Activated CD4-positive, alpha-beta T cell treated with anti-CD3 and anti-CD28 coated beads, Interleukin-2, amount 10 ng/mL, durations not matched to agents 7 days and 5 days (primary cell): ENCODE measurements at regions not wholly inside any gene's neighbourhood (a gene's known extent, or its start where the extent isn't known, plus 50 kb on each side); places are given as distances from the start of the nearest gene placed in this dataset.

Source experiments
- CTCF ChIA-PET: fragments of 350-600 bp; sonication (Branson Sonifier 250); formaldehyde crosslinking; loops from one replicate; lab custom pipeline; 2021; ENCODE audit warnings: antibody characterized with exemption; lab: Charles Lee
- POLR2A ChIA-PET: fragments of 350-600 bp; sonication (Branson Sonifier 250); formaldehyde crosslinking; loops from one replicate; lab custom pipeline; 2021; ENCODE audit warnings: antibody characterized with exemption; lab: Charles Lee
- DNase-seq: peaks from one replicate; pipeline ENCODE4 v3.0.0-alpha.2; 2020
- H3K27ac Mint-ChIP-seq: one replicate; pipeline ENCODE4 v1.8.0; 2021; ENCODE audit warnings: mild to moderate bottlenecking, moderate library complexity, mixed read lengths
- H3K27me3 Mint-ChIP-seq: one replicate; pipeline ENCODE4 v1.8.0; 2021; ENCODE audit warnings: mixed read lengths
- H3K36me3 Mint-ChIP-seq: one replicate; pipeline ENCODE4 v1.8.0; 2021; ENCODE audit warnings: low read depth, mixed read lengths
- H3K4me1 Mint-ChIP-seq: one replicate; pipeline ENCODE4 v1.8.0; 2021; ENCODE audit warnings: mixed read lengths
- H3K4me3 Mint-ChIP-seq: one replicate; pipeline ENCODE4 v1.8.0; 2021; ENCODE audit warnings: mild to moderate bottlenecking, moderate library complexity, mixed read lengths
- H3K9me3 Mint-ChIP-seq: one replicate; pipeline ENCODE4 v1.8.0; 2021; ENCODE audit warnings: mixed read lengths

DNA sequence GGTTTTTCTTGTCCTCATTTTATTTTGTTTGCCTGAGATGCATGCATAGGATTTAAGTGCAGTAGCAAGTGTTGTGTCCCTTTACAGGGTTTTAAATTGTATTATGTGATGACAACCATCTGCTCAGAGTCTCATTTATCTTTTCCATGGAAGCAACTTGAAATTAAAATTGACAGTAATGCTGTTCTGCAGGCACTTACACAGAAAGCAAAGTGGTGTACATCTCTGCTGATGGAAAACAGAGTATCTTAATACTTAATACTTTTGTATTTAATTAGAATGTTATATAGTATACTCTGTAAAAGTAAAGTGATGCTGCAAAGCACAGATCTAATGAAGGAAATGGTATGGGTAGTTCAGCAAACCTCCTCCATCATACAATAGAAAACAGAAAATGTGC, 482.9 kb downstream of the POM121L12 start:
- Mint-ChIP-seq H3K4me1 (no peaks in the 10 kb centered on the region), H3K27me3 (no peaks in the 10 kb centered on the region), H3K36me3 (no peaks in the 10 kb centered on the region), H3K4me3 (no peak overlapping the region), H3K27ac (no peak overlapping the region), H3K9me3 (peaks cover 13% of the 10 kb centered on the region)
- ChIA-PET POLR2A (no interaction called here), CTCF (no interaction called here)
- no peak for DNase-seq

- Mint-ChIP-seq H3K27ac (no peak overlapping the region), H3K4me3 (no peak overlapping the region), H3K36me3 (no peaks in the 10 kb centered on the region), H3K4me1 (no peaks in the 10 kb centered on the region), H3K27me3 (no peaks in the 10 kb centered on the region), H3K9me3 (peaks cover 5% of the 10 kb centered on the region)
- no peak for DNase-seq
- POLR2A ChIA-PET: no interaction called here
- CTCF ChIA-PET: no interaction called here
These were observed 485.4 kb downstream of the POM121L12 start for GRCh38 chr7:53520841-53521240.

DNA sequence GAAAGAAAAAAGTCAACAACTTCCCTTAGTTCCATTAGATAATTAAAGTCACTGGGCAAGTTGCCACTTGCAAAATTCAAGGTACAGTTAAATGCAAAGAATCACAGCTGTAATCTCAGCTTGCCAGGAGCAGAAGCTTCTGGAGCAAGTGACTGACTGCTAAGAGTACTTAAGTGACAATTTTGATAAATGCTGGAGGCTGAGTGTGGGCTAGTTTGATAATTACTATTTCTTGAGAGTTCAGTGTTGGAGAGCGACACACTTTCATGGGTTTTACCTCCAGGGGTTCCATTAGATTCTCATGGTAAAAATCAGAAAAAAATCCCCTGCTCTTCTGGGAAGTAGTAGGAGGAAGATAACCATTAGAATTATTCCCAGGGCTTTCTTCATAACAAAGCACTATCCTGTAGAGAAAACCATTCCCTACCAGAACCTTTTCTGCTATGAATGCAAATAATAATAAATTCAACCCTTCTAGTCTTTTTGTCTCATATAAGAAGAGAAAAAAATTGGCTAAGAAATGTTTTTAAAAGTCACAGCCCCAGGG, 486.3 kb downstream of the POM121L12 start:
- CTCF ChIA-PET: no interaction called here
- POLR2A ChIA-PET: no interaction called here
- H3K27ac Mint-ChIP-seq: no peak overlapping the region
- peaks cover 7% of the 10 kb centered on the region for H3K9me3 Mint-ChIP-seq
- no peaks in the 10 kb centered on the region for H3K27me3 Mint-ChIP-seq
- no peak for DNase-seq
- H3K4me1 Mint-ChIP-seq: no peaks in the 10 kb centered on the region
- H3K4me3 Mint-ChIP-seq: no peak overlapping the region
- H3K36me3 Mint-ChIP-seq: no peaks in the 10 kb centered on the region

GRCh38 chr7:53539558-53539957, 504.1 kb downstream of the POM121L12 start:
- H3K27me3 Mint-ChIP-seq: no peaks in the 10 kb centered on the region
- no peak overlapping the region for H3K27ac Mint-ChIP-seq
- no peak overlapping the region for H3K4me3 Mint-ChIP-seq
- peaks cover 18% of the 10 kb centered on the region for H3K9me3 Mint-ChIP-seq
- POLR2A ChIA-PET: no interaction called here
- no peak for DNase-seq
- H3K4me1 Mint-ChIP-seq: no peaks in the 10 kb centered on the region
- H3K36me3 Mint-ChIP-seq: no peaks in the 10 kb centered on the region
- CTCF ChIA-PET: no interaction called here

GRCh38 chr7:53541475-53541874, 506.0 kb downstream of the POM121L12 start:
- no peaks in the 10 kb centered on the region for H3K27me3 Mint-ChIP-seq
- H3K36me3 Mint-ChIP-seq: no peaks in the 10 kb centered on the region
- CTCF ChIA-PET: no interaction called here
- no peak overlapping the region for H3K27ac Mint-ChIP-seq
- peaks cover 20% of the 10 kb centered on the region for H3K9me3 Mint-ChIP-seq
- H3K4me1 Mint-ChIP-seq: no peaks in the 10 kb centered on the region
- POLR2A ChIA-PET: no interaction called here
- H3K4me3 Mint-ChIP-seq: no peak overlapping the region
- no peak for DNase-seq

DNA sequence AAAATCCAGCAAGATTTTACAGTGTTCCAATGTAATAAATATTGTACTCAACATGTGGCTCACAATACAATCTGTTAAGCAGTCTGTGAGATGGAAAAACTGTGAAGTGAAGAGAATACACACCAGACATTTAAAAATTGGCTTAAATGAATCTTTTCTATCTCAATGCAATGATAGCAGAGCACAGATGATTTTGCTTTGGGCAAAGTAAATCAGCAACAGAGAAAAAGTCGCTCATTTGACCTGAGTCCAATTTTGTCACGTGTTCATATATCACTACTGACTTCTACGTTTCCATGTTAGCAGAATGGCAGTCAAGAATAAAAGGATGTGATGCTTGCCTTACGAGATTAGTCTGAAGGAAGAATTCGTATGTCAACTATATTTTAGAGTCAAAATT, 506.7 kb downstream of the POM121L12 start:
- no peaks in the 10 kb centered on the region for H3K27me3 Mint-ChIP-seq
- no peak overlapping the region for H3K4me3 Mint-ChIP-seq
- ChIA-PET POLR2A (no interaction called here), CTCF (no interaction called here)
- DNase-seq: no peak
- H3K9me3 Mint-ChIP-seq: peaks cover 20% of the 10 kb centered on the region
- no peaks in the 10 kb centered on the region for H3K36me3 Mint-ChIP-seq
- H3K27ac Mint-ChIP-seq: no peak overlapping the region
- H3K4me1 Mint-ChIP-seq: no peaks in the 10 kb centered on the region
